ENCODE measurements at regions not wholly inside any gene's neighbourhood (a gene's known extent, or its start where the extent isn't known, plus 50 kb on each side); places are given as distances from the start of the nearest gene placed in this dataset.

DNA sequence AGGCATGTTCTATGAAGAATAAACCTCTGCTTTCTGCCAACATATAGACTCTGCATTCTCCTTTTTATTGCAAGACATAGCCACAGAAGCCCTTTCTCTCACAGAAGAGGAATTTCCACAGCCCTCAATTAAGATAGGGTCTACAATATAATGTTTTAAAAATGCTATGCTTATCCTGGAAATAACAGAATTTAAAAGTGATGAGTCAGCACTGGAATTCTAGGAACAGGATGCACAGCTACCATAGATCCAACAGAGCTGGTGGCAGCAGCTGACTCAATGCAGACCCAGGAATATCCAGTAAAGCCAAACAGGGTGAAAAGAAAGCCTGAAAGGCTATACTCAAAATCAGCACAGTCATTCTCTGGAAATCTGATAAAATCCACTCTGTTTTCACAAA, 866.9 kb downstream of the TRIB2 start:
- TF ChIP-seq, protein P1, sequence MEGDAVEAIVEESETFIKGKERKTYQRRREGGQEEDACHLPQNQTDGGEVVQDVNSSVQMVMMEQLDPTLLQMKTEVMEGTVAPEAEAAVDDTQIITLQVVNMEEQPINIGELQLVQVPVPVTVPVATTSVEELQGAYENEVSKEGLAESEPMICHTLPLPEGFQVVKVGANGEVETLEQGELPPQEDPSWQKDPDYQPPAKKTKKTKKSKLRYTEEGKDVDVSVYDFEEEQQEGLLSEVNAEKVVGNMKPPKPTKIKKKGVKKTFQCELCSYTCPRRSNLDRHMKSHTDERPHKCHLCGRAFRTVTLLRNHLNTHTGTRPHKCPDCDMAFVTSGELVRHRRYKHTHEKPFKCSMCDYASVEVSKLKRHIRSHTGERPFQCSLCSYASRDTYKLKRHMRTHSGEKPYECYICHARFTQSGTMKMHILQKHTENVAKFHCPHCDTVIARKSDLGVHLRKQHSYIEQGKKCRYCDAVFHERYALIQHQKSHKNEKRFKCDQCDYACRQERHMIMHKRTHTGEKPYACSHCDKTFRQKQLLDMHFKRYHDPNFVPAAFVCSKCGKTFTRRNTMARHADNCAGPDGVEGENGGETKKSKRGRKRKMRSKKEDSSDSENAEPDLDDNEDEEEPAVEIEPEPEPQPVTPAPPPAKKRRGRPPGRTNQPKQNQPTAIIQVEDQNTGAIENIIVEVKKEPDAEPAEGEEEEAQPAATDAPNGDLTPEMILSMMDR (IDR thresholded peaks at IDR 0.05; ENCODE audit: insufficient read depth, low read length, poor library complexity, severe bottlenecking), result no peak
- no peak for TF ChIP-seq EZH2phosphoT487 (conservative IDR thresholded peaks at IDR 0.05; ENCODE audit: low read length)
